ENCODE measurements at regions not wholly inside any gene's neighbourhood (a gene's known extent, or its start where the extent isn't known, plus 50 kb on each side); places are given as distances from the start of the nearest gene placed in this dataset.

- no peak overlapping the region for H3K27ac ChIP-seq
- TF ChIP-seq CTCF (IDR thresholded peaks at IDR 0.05) = no peak
- no peak for DNase-seq (ENCODE audit: low spot score)
- H3K4me3 ChIP-seq = no peak overlapping the region
These were observed 228.1 kb downstream of the CDC5L start for GRCh38 chr6:44615621-44616020.

GRCh38 chr6:44617416-44617815, 229.9 kb downstream of the CDC5L start:
- no peak overlapping the region for H3K4me3 ChIP-seq
- no peak for DNase-seq (ENCODE audit: low spot score)
- no peak overlapping the region for H3K27ac ChIP-seq
- no peak for TF ChIP-seq CTCF (IDR thresholded peaks at IDR 0.05)

GRCh38 chr6:44618371-44618770, 230.9 kb downstream of the CDC5L start:
- DNase-seq (ENCODE audit: low spot score) = no peak
- no peak overlapping the region for H3K4me3 ChIP-seq
- no peak overlapping the region for H3K27ac ChIP-seq
- no peak for TF ChIP-seq CTCF (IDR thresholded peaks at IDR 0.05)

GRCh38 chr6:44620922-44621321, 233.4 kb downstream of the CDC5L start:
- no peak overlapping the region for H3K27ac ChIP-seq
- no peak for TF ChIP-seq CTCF (IDR thresholded peaks at IDR 0.05)
- no peak overlapping the region for H3K4me3 ChIP-seq
- no peak for DNase-seq (ENCODE audit: low spot score)

- DNase-seq (ENCODE audit: low spot score) = no peak
- no peak overlapping the region for H3K4me3 ChIP-seq
- H3K27ac ChIP-seq = no peak overlapping the region
- TF ChIP-seq CTCF (IDR thresholded peaks at IDR 0.05) = no peak
These were observed 234.3 kb downstream of the CDC5L start for GRCh38 chr6:44621846-44622245.

GRCh38 chr6:44622555-44622954, 235.0 kb downstream of the CDC5L start:
- H3K4me3 ChIP-seq = no peak overlapping the region
- TF ChIP-seq CTCF (IDR thresholded peaks at IDR 0.05) = no peak
- H3K27ac ChIP-seq = no peak overlapping the region
- DNase-seq (ENCODE audit: low spot score) = no peak

GRCh38 chr6:44622956-44623355, 235.4 kb downstream of the CDC5L start:
- no peak for TF ChIP-seq CTCF (IDR thresholded peaks at IDR 0.05)
- DNase-seq (ENCODE audit: low spot score) = no peak
- no peak overlapping the region for H3K27ac ChIP-seq

More at GRCh38 chr6:44622956-44623355, 235.4 kb downstream of the CDC5L start:
- H3K4me3 ChIP-seq = no peak overlapping the region

Measured in coronary artery (tissue), 2 donors.